ENCODE measurements at regions not wholly inside any gene's neighbourhood (a gene's known extent, or its start where the extent isn't known, plus 50 kb on each side); places are given as distances from the start of the nearest gene placed in this dataset.

GRCh38 chr2:185208261-185208660, 530.3 kb upstream of the FSIP2 start:
- TF ChIP-seq MAX (IDR thresholded peaks at IDR 0.05; ENCODE audit: low read depth) (no peak), SMC3 (IDR thresholded peaks at IDR 0.05; ENCODE audit: low read depth, low read length) (peak; percentile 45; the same call in 1 of the 2 replicates), GATA2 (CRISPR knock-in tag; IDR thresholded peaks at IDR 0.05) (no peak), CTCF (IDR thresholded peaks at IDR 0.05) (peak; percentile 57), YY1 (IDR thresholded peaks at IDR 0.05; ENCODE audit: low read depth) (no peak), TAF1 (IDR thresholded peaks at IDR 0.05; ENCODE audit: borderline replicate concordance, low read depth, low read length) (no peak), MXI1 (IDR thresholded peaks at IDR 0.05; ENCODE audit: low read depth, low read length) (no peak), EP300 (IDR thresholded peaks at IDR 0.05; ENCODE audit: borderline replicate concordance in 1 of 2, low read depth in 1 of 2, low read length in 1 of 2) (no peak), RXRA (IDR thresholded peaks at IDR 0.05; ENCODE audit: borderline replicate concordance, low read depth) (no peak), RFX5 (IDR thresholded peaks at IDR 0.05; ENCODE audit: low read length) (no peak), EZH2phosphoT487 (IDR thresholded peaks at IDR 0.05; ENCODE audit: borderline replicate concordance, low read depth) (no peak)
